Right atrium auricular region (tissue), 2 donors: ENCODE measurements at regions not wholly inside any gene's neighbourhood (a gene's known extent, or its start where the extent isn't known, plus 50 kb on each side); places are given as distances from the start of the nearest gene placed in this dataset.

Experiments used
- DNase-seq: peaks from one replicate; pipeline ENCODE4 v3.0.0-alpha.2; 2019; ENCODE audit warnings: low spot score
- H3K27ac ChIP-seq, 2 donors: fragments of 200-600 bp; sonication (generic); 1 replicate in 1 of 2; 2 replicates in 1 of 2; pipeline ENCODE4 v1.5.1; 2016 to 2019
- H3K27me3 ChIP-seq, 2 donors: fragments of 200-600 bp; sonication (generic); one replicate each; pipeline versions ENCODE4 v1.5.1 to v1.6.0; 2017 to 2019
- H3K36me3 ChIP-seq: fragments of 200-600 bp; sonication (generic); one replicate; pipeline ENCODE4 v1.5.1; 2016
- H3K4me1 ChIP-seq, 2 donors: fragments of 200-600 bp; sonication (generic); one replicate each; pipeline versions ENCODE4 v1.5.1 to v1.6.0; 2017 to 2019
- H3K4me3 ChIP-seq, 2 donors: fragments of 200-600 bp; sonication (generic); 1 replicate in 1 of 2; 2 replicates in 1 of 2; pipeline ENCODE4 v1.5.1; 2017 to 2019; ENCODE audit warnings: mild to moderate bottlenecking in 1 of 2, moderate library complexity in 1 of 2
- H3K9me3 ChIP-seq, 2 donors: fragments of 200-600 bp; sonication (generic); one replicate each; pipeline ENCODE4 v1.5.1; 2019
- CTCF ChIP-seq, 2 donors: fragments of 200-600 bp; sonication (generic); IDR thresholded peaks; one replicate each; pipeline ENCODE4 v1.5.1; 2019; ENCODE audit warnings: antibody characterized with exemption in 2 of 2

GRCh38 chr3:186487819-186488218, 56.4 kb downstream of the CRYGS start:
- H3K9me3 ChIP-seq = no peaks in the 10 kb centered on the region
- H3K27ac ChIP-seq = no peak overlapping the region
- H3K4me1 ChIP-seq = no peaks in the 10 kb centered on the region
- no peaks in the 10 kb centered on the region for H3K27me3 ChIP-seq
- no peak overlapping the region for H3K4me3 ChIP-seq
- TF ChIP-seq CTCF (IDR thresholded peaks at IDR 0.05) = peak in 1 of 2 donors; percentile 20
- DNase-seq = no peak
- no peaks in the 10 kb centered on the region for H3K36me3 ChIP-seq

- no peaks in the 10 kb centered on the region for H3K27me3 ChIP-seq
- DNase-seq = no peak
- H3K9me3 ChIP-seq = no peaks in the 10 kb centered on the region
- H3K4me1 ChIP-seq = no peaks in the 10 kb centered on the region
- H3K4me3 ChIP-seq = no peak overlapping the region
- H3K36me3 ChIP-seq = no peaks in the 10 kb centered on the region
- no peak overlapping the region for H3K27ac ChIP-seq
- TF ChIP-seq CTCF (IDR thresholded peaks at IDR 0.05) = no peak
Observed at GRCh38 chr3:186487037-186487436, 57.1 kb downstream of the CRYGS start.

- no peaks in the 10 kb centered on the region for H3K9me3 ChIP-seq
- no peak for DNase-seq
- H3K27me3 ChIP-seq = no peaks in the 10 kb centered on the region
- H3K27ac ChIP-seq = no peak overlapping the region
- no peaks in the 10 kb centered on the region for H3K36me3 ChIP-seq
- no peak for TF ChIP-seq CTCF (IDR thresholded peaks at IDR 0.05)
- no peaks in the 10 kb centered on the region for H3K4me1 ChIP-seq
- H3K4me3 ChIP-seq = no peak overlapping the region
Observed at GRCh38 chr3:186483611-186484340, 60.4 kb downstream of the CRYGS start.

GRCh38 chr3:186481526-186481925, 62.7 kb downstream of the CRYGS start:
- no peak for DNase-seq
- TF ChIP-seq CTCF (IDR thresholded peaks at IDR 0.05) = no peak
- no peak overlapping the region for H3K27ac ChIP-seq
- H3K4me1 ChIP-seq = no peaks in the 10 kb centered on the region
- H3K9me3 ChIP-seq = no peaks in the 10 kb centered on the region
- H3K27me3 ChIP-seq = no peaks in the 10 kb centered on the region
- no peak overlapping the region for H3K4me3 ChIP-seq
- H3K36me3 ChIP-seq = no peaks in the 10 kb centered on the region

GRCh38 chr3:186477876-186478275, 66.3 kb downstream of the CRYGS start:
- no peaks in the 10 kb centered on the region for H3K36me3 ChIP-seq

More at GRCh38 chr3:186477876-186478275, 66.3 kb downstream of the CRYGS start:
- Histone ChIP-seq H3K4me1 (no peaks in the 10 kb centered on the region), H3K27ac (no peak overlapping the region), H3K4me3 (no peak overlapping the region), H3K9me3 (no peaks in the 10 kb centered on the region), H3K27me3 (no peaks in the 10 kb centered on the region)
- TF ChIP-seq CTCF (IDR thresholded peaks at IDR 0.05) = no peak
- DNase-seq = no peak
